HG03039 (cell line): ENCODE measurements at regions not wholly inside any gene's neighbourhood (a gene's known extent, or its start where the extent isn't known, plus 50 kb on each side); places are given as distances from the start of the nearest gene placed in this dataset.
A peak's percentile ranks its signal among the peaks of the same experiment; 100 is the strongest.
"Not testable (repeated sequence)": the region's sequence is repeated elsewhere in the genome, so short reads cannot be mapped to it uniquely, and the experiment has no call there.

Source experiments
- ATAC-seq: cut with Tn5 transposase; IDR thresholded peaks from one replicate; pipeline ENCODE4 v1.9.1; 2021; ENCODE audit warnings: mild to moderate bottlenecking, moderate library complexity; ENCODE audit not compliant: unreplicated experiment

DNA sequence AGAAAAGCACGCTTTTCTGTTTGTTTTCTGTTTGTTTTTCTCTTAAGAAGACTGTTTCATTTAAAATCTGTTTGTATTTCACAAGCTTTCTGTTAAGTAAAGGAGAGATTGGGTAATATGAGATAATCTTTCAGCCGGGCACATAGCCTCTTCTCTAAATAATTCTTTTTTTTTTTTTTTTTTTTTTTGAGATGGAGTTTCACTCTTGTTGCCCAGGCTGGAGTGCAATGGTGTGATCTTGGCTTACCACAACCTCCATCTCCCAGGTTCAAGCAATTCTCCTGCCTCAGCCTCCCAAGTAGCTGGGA is 499.5 kb upstream of the SGCD start:
- not testable (repeated sequence) for ATAC-seq

DNA sequence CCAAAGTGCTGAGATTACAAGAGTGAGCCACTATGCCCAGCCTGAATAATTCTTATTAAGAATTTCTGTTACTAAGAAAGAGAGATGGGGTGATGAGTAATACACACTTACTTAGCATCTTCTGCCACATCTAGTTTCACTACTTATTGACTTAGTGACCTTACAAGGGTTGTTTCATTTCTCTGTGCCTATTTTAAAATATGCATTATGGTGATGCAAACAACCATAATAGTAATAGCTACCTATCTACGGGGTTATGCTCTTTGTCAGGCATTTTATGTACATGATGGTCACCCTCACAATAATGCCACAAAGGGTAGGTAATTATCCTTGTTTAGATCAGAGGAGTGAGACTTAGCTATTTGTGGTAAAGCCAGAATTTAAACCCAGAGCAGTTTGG is 499.0 kb upstream of the SGCD start:
- peak; percentile 90 for ATAC-seq

- ATAC-seq = no peak
These were observed 495.5 kb upstream of the SGCD start for GRCh38 chr5:155831491-155831890.

- ATAC-seq = no peak
These were observed 493.7 kb upstream of the SGCD start for GRCh38 chr5:155833287-155833686.

DNA sequence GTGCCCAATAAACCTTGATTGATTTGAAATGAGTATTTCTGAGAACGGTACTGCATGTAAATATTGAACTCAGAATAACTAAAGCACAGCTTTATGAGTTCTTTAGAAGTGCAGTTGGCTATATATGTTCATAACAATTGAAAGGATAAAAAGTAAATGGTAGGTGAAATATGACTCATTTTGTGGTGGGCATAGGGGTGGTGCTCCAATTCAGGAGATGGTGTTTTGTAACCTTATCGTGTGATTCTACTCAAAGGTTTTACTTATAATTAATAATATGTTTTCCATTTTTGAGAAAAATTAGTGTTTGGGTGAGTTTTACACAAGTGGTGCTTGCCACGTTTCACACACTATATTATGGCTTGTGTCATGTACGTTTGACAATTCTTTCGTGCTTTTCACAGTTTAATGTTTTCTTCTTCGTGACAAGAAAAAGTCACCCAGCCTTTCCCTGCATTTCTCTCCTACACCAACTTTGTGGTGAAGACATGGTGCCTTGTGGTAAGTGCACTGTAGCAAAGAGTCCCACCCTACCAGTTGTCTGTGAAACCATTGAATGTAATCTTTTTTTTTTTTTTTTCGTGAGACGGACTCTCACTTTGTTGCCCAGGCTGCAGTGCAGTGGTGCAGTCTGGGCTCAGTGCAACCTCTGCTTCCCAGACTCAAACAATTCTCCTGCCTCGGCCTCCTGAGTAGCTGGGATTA is 492.5 kb upstream of the SGCD start:
- no peak for ATAC-seq

DNA sequence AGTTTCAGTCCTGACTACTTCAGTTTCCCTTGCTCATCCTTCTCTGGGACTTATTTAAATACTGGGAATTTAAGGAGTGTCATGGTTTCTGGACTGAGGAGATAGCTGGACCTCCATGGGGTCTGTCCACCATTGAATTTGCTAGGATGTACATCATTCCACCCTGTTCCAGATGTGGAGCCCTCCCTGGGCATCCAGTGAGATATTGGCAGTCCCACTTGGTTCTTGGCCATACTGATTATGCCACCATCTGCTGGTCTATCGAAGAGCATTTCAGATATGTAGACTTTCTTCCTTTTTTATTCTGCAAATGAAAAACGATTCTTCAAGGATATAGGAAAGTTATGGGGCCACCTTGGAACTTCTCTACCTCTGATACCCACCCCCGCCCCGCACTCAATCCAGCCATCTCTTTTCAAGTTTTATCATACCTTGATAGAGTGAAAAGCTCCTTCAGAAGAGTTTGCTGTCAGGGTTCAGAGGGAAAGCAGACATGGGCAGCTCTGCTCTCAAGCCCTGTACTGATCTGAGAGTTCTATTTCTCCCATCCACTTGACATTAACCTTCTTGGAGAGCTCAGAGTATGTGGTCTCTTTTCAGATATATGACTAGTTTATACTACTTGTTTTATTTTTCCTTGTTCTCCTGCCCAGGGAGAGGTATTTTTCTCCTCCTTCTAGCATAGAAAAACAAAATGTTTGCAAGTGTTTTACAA is 490.7 kb upstream of the SGCD start:
- no peak for ATAC-seq

- ATAC-seq = no peak
These were observed 488.6 kb upstream of the SGCD start for GRCh38 chr5:155838394-155838793.

GRCh38 chr5:155839251-155840037 is 487.5 kb upstream of the SGCD start:
- no peak for ATAC-seq

DNA sequence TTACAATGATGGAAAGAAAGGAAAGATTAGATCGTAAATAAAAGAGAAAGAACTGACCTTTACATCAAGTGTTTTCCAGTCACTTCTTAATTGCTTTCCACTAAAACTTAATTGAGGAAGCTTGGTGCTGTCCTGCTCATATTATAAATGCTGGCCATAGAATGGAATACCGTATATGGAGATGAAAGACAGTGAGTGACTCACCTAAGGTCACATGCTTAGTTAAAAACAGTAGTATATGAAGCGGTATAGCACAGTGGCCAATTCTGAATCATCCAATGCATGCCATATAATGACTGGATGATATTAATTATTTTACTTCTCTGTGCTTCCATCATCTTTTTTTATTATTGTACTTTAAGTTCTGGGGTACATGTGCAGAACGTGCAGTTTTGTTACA is 482.4 kb upstream of the SGCD start:
- ATAC-seq = no peak

DNA sequence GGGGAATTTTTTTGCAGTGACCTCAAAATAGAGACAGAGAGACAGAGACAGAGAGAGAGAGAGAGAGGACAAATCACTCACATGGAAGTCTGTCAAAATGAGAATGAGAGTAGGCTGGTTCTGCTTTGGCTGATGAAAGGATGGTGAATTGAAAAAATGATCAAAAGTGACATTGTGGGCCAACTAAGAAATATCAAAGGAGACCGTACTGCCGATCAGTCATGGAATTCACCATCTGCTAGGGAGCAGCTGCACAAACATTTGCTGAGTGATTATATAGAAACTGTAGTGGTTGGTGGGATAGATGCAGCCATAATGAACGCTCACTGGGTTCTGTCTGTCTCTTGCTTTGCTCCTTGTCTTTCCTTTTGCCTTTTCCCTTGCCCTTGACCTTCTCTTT is 476.6 kb upstream of the SGCD start:
- no peak for ATAC-seq

- ATAC-seq = no peak
These were observed 460.0 kb upstream of the SGCD start for GRCh38 chr5:155866971-155867370.

- ATAC-seq = no peak
These were observed 459.4 kb upstream of the SGCD start for GRCh38 chr5:155867522-155868088.

DNA sequence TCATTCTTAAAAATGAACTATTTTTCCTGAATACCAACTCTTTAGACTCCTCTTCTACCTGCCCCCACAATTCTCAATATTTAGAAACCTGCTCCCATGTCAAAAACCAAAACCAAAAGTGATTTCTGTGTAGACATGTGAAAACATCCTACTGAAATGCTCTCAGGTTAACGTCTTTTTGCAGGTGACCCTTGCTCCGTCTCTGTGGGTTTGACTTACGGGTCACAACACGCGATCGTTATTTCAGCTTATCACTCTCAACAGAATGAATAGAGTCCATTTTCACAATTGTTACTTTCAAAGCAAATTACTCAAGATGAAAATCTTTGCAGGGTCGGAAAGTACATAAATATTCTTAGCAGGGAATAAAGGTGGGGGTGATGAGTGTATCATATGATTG is 456.3 kb upstream of the SGCD start:
- ATAC-seq = no peak

DNA sequence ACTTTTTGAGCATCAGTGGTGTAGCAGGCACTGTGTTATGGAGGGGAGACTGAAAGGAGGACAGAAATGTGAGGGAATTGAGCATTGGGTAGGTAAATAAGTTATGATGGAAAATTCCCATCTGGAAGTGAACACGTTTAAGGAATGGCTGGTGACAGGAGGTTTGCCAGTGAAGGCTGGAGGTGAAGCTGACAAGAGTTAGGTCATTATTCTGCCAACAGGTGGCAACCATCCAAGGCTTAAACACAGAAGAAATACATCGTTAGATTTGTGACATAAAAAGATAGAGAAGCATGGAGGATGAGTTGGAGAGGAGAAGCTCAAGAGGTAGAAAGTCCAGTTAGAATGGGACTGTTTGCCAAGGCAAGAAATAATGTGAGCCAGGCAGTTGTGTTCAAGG is 455.3 kb upstream of the SGCD start:
- ATAC-seq = no peak

DNA sequence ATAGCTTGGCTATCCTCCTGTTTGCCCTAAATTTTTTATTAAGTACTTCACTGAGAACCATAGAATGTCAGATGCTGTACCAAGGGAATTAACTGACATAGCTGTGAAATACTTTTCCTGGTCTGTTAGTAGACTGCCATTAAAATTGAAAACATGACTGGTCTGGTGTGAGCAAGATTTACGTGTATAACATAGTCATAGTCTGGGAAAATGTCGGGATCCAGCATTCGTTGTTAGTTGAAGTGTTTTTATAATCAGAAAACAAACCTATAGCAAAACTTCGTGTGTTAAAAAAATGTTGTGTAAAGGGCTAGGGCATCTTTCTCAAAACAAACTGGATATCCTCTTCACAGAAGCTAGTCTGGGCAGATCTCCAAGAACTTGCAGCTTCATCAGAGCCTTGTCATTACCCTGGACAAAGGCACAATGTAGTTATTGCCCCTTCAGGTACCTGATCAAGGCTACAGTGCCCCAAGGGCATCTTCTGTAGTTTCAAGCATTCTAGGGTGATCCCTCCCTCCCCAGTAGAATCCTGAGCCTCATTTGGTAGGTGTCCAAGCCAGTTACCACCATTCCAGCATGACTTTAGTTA is 454.2 kb upstream of the SGCD start:
- ATAC-seq = no peak

DNA sequence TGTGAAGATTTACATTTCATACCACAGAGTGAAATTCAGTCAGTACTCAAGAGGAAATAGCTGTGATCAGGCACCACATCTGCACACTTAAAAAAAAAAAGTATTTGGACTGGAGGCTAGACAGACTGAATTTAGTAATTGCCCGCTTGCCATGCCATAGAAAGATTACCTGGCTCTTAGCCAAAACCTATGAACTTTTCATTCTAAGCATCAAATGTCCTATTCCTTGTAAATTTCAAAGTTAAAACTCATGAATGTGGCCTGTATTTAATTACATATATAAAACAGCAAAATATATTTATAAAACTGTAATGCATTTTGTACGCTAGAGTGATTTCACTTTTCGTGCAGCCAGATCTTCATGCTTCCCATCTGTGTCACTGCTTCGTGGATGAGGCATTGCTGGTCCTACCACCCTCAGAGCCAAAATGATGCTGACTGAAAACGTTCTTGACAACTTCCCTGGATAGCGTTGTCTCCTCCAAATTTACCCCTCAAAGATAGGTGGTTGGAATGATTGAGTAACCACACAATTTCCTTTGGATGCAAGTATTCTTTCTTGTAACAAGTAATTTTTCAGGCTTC is 447.9 kb upstream of the SGCD start:
- ATAC-seq = no peak

DNA sequence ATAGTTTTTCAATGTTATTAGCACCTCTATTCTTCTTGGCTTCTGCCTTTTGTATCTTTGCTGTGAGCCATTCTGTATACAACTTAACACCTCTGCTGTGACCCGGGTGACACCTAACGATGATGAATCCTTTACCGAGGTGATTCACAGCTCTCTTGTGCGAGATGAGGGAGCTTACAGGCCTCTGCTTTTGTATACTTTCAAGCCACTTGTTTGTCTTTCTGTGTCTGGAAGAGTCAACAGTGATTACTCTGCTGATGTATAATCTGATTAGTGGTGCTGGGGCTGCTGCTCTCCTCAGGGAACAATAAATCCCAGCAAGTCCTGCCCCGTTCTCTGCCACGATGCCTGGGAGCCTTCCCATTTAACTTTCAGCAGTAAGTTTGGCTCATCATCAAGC is 442.9 kb upstream of the SGCD start:
- ATAC-seq = no peak

DNA sequence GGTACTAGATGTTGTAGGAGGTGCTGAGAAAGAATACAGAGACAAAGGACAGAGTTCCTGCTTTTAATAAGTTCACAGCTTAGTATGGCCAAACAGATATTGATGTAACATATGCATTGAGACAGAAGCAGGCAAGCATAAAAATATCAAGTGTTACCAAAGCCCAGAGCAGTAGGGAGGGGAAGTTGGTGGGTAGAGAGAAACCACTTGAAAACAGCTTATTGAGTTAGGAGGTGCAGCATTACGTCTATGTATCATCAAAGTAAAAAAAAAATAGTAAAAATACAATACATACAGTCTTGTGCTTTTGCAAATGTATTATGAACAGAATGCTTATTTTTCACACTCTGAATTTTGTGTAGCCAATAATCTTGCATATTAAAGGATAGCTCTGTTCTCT is 441.8 kb upstream of the SGCD start:
- ATAC-seq = no peak

DNA sequence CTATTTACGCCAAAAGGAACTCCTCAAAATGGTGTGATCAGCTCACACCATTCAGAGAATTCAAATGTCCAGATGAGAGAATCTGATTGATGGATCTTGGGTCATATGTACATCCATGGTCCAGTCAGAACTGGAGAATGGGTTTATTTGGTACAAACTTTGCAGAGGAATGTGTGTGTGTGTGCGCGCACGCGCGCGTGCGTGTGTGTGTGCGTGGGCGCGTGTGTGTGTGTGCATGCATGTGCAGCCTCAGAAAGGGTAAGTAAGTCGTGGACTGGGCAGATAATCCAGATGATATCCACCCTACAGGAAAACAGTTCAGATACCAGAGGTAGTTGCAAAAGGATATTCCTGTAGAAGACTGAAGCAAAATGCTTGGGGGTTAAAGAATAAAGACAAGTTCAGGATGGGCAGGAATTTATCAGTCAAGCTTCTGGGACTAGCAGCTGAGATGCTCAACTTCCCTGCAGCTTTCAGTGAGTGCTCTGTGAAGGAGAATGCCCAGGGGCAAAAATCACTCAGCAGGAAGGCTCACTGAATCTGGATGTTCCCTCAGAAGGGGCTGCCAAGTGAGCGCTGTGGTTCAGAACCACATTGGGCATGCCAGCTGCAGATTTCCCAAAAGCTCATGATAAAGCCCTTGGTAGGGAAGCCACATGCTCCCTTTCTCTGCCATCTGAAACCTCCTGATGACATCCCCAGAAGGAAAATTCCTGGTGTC is 440.5 kb upstream of the SGCD start:
- no peak for ATAC-seq

DNA sequence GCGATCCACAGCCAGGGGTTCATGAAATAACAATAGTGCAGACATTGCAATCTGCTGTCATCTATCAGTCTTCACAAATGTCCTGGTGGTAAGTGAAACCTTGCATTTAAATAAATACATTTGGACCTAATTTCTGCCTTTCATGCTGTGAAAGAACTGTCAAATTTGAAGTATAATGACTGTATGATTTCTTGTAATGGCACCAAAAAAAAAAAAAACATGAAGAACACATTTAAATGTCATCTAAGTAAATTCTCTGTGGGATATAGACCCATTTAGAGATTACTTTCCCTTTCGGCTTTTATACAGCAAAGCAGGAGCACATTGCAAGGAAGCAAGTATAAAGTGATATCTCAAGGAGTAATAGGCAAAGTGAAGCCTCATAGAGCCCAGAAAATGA is 431.5 kb upstream of the SGCD start:
- no peak for ATAC-seq
